NCI-H2107 treated with DMSO at 0.1 percent for 48 hours (cell line): ENCODE measurements at regions not wholly inside any gene's neighbourhood (a gene's known extent, or its start where the extent isn't known, plus 50 kb on each side); places are given as distances from the start of the nearest gene placed in this dataset.

Experiments used
- DNase-seq: peaks from one replicate; lab custom pipeline; 2025; ENCODE audit not compliant: unreplicated experiment; lab: John Stamatoyannopoulos, UW

- no peak for DNase-seq
Measured at GRCh38 chr7:93015779-93016481, 101.8 kb downstream of the SAMD9 start.

GRCh38 chr7:93015101-93015778 is 102.5 kb downstream of the SAMD9 start:
- DNase-seq, result no peak

DNA sequence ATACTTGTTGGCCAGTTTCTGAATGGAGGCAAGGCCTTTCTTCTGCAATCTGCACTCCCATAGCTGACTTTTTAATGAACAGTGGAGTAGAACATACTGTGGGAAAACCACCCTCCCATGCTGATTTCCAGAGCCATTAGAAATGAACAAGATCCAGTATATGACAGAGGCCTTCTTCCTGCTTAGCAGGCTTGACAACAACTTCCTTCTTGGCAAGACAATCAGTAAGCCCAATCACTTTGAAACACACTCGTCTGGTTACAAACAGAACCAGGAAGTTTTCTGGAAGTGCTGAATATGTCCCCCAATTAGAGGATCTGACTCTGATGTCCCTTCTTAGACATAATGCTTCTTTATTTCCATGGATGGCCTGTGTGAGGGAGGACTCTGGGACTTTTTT is 103.4 kb downstream of the SAMD9 start:
- DNase-seq, result no peak

GRCh38 chr7:93013446-93014061 is 104.2 kb downstream of the SAMD9 start:
- no peak for DNase-seq

GRCh38 chr7:93011351-93012294 is 106.2 kb downstream of the SAMD9 start:
- DNase-seq, result no peak

- DNase-seq, result no peak
Measured at GRCh38 chr7:93008833-93009232, 108.9 kb downstream of the SAMD9 start.

DNA sequence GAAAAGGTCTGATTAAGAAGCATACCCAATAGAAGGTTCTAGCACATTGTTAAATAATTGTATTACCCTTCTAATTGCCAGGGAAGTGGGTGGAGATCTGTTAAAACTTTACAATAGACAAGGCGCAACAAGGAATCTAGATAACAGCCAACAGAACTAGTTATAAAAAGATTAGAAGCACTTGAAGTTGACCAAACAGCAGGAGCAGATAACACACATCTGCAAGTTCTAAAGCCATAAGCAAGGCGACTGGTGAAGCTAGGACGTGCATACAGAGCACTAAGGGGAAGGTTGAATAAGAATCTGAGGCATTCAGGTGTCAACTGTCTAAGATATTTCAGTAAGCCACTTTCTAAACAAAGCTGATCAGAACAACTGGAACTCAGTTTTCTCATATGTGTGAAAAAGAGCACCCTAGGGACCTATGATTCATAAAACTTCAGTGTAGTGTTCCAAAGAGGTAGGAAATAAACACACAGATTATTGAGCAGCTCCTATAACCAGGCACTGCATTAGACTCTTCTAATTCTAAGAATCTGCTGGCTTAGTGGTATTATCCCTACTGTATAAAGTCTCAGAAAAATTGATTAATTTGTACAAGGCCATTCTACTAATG is 111.2 kb downstream of the SAMD9 start:
- no peak for DNase-seq

GRCh38 chr7:93004906-93005305 is 112.9 kb downstream of the SAMD9 start:
- no peak for DNase-seq

DNA sequence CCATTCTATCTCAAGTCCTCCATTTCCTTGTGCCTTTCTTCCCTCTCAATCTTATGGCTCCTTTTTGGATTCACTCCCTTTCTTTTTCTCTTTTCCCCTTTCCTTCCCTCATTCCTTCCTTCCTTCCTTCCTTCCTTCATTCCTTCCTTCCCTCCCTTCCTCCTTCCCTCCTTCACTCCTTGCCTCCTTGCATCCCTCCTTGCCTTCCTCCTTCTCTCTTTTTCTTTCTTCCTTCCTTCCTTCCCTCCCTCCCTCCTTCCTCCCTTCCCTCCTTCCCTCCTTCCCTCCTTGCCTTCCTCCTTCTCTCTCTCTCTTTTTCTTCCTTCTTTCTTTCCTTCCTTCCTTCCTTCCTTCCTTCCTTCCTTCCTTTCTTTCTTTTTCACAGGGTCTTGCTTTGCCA is 120.1 kb downstream of the SAMD9 start:
- DNase-seq, result no peak

DNA sequence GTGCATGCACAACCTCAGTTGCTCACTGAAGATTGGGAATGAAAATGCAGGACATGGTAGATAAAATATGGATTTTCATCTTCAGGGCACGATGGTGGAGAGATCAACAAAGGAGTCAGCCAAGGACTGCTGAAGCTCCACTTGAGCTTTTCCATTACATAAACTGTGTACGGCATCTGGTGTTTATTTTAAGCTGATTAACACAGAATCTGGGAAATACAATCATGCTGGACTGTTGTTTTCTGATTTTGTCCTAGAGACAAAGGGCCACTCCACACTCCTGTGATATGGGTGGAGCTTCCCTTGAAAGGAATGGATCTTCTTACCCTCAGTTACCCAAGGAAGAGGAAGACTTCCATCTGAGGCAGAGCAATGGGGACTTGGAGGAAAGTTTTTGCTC is 120.6 kb downstream of the SAMD9 start:
- DNase-seq, result no peak

- no peak for DNase-seq
Measured at GRCh38 chr7:92994901-92995300, 122.9 kb downstream of the SAMD9 start.

DNA sequence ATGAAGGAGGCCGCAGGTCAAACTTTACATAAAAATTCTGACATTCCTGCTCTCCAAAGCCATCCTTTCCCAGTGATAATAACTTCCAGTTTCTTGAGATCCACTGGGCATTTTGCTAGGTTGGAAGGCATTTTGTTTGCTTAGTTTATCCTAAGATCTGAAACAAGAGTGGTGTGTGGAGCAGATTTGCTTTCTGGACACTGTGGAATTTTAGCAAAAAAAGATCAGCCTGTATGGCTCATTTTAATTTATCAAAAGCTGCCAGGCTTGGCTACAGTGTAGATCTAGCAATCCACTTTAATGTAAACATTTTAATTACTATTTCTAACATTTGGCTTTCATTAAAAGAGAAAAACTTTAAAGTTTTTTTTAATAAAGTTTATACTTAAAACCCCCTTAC is 124.8 kb downstream of the SAMD9 start:
- DNase-seq, result no peak

- no peak for DNase-seq
Measured at GRCh38 chr7:92992483-92992882, 125.3 kb downstream of the SAMD9 start.

DNA sequence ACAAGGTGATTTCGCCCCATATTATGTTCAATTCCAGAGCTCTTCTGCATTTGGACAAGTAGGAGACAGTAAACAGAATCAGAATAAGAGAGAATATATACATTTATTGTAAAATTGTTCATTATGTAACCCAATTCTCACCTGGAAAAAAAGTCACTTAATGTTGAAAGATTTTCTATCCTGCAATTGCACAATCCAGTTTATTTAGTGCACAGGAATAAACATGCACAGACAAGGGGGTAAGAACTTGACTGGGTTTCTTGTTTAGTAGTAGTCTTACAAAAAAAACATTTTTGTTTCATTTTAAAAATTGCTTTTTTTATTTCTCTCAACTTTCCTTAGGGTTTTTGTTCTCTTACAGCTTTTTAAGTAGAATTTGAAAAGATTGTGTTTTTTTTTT is 126.6 kb downstream of the SAMD9 start:
- no peak for DNase-seq

- DNase-seq, result no peak
Measured at GRCh38 chr7:92988941-92989545, 128.7 kb downstream of the SAMD9 start.

DNA sequence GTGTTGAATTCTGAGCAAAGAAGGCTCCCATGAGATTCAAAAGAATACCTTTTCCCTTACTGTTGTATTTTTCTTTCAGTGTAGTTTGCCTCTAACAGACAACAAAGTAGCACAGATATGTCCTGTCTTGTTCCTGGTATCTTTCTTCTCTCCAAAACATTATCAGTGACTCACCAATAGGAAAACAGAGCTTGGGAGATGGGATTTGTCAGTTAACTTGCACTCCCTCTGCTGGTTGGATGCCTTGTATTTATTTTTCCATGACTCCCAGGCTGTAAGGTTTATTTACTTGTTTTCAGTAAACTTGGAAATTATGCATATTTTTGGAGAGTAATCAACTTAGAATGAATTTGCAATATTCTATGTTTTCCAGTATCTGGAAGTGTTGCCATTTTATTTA is 129.7 kb downstream of the SAMD9 start:
- DNase-seq, result no peak

DNA sequence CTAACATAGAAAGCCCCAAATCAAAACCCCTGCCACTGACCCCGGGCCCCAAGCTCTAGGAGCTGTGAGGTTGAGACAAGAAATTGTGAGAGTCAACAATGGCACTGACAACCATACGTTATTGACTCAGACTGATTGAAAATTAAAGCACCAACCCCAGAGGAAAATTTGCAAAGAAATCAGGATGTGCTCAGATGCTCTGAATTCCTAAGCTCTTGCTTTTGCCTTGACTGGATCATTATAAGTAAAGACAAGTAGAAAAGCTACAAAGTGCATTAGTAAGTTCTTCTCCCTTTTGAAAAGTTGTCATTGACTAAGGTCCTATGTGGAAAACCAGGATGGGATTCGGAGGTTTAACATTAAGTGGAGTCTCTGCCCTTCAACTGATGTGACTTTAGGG is 130.2 kb downstream of the SAMD9 start:
- no peak for DNase-seq

DNA sequence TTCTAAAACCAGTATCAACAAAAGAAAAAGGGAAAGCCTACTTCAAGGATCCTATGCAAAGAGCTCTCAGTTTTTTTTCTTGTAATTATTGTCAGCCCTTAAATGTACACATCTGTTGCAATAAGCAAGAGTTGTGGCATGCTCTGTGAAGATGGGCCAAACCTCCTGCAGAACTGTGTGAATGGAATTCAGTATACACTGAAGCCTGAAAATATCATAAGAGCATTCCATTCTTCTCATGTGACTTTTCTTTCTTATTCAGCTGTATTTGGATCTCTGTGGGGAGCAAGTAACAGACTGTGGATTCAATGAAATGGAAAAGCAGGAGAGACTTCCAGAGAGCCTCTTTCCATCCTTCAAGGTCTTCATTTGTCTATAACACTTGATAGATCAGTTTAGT is 130.7 kb downstream of the SAMD9 start:
- no peak for DNase-seq

- no peak for DNase-seq
Measured at GRCh38 chr7:92982928-92983327, 134.9 kb downstream of the SAMD9 start.

DNA sequence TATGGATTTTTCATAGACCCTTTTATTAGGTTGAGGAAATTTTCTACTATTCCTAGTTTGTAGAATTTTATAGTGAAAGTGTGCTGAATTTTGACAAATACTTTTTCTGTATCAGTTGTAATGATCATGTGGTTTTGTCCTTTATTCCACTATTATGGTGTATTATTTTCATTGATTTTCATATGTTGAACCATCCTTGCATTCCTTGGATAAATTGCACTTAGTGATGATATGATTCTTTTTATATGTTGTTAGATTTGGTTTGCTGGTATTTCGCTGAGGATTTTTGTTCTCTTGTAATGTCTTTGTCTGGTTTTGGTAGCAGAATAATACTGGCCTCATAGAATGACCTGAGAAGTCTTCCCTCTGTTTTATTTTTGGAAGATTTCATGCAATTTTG is 140.6 kb upstream of the CDK6 start:
- no peak for DNase-seq

DNA sequence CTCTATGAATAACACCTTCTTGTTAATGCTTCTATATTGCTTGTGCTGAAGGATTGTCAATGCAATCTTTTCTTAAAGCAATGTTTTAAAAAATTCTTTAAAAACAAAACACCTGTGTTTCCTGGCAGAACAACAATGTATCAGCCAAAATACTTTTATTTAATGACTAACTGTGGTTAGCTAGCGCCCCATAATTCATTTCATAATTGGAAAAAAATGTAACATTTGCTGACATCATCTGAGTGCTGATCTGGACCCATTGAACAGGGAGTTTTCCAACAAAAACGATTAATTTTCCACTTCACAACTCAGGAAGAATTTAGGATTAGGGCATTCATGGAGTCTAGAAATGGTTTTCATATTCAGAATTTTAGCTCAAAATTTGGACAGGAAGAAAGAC is 137.6 kb upstream of the CDK6 start:
- no peak for DNase-seq
